Astrocyte of the spinal cord (primary cell): ENCODE measurements at regions not wholly inside any gene's neighbourhood (a gene's known extent, or its start where the extent isn't known, plus 50 kb on each side); places are given as distances from the start of the nearest gene placed in this dataset.
A peak's percentile ranks its signal among the peaks of the same experiment; 100 is the strongest.

Experiments used
- DNase-seq: peaks from one replicate; pipeline ENCODE4 v3.0.0; 2011; ENCODE audit warnings: low read depth, low spot score
- H3K4me3 ChIP-seq: 2 replicates; pipeline ENCODE4 v1.5.1; 2011; ENCODE audit warnings: low read depth, mild to moderate bottlenecking, low read length, moderate library complexity
- CTCF ChIP-seq: IDR thresholded peaks from 2 replicates; pipeline ENCODE4 v1.5.1; 2012; ENCODE audit warnings: low read depth, mild to moderate bottlenecking, low read length, inconsistent platforms
- in situ Hi-C: cut with HindIII; loops from 2 replicates; pipeline ENCODE4 v1.10.0; 2017; ENCODE audit warnings: low sequenced_read_pairs

- H3K4me3 ChIP-seq = no peak overlapping the region
- no peak for TF ChIP-seq CTCF
- in situ Hi-C loops = no loop called here
- peak; percentile 68 for DNase-seq
Measured at GRCh38 chr12:78530100-78530765, 334.3 kb upstream of the SYT1 start.

- no peak for DNase-seq
- in situ Hi-C loops = no loop called here
- no peak for TF ChIP-seq CTCF
- no peak overlapping the region for H3K4me3 ChIP-seq
Measured at GRCh38 chr12:78531831-78532458, 332.6 kb upstream of the SYT1 start.

GRCh38 chr12:78534311-78534710, 330.3 kb upstream of the SYT1 start:
- in situ Hi-C loops = no loop called here

GRCh38 chr12:78540606-78541336, 323.8 kb upstream of the SYT1 start:
- no peak for DNase-seq
- no peak for TF ChIP-seq CTCF
- H3K4me3 ChIP-seq = no peak overlapping the region
- in situ Hi-C loops = no loop called here

More at GRCh38 chr12:78534311-78534710, 330.3 kb upstream of the SYT1 start:
- no peak overlapping the region for H3K4me3 ChIP-seq
- TF ChIP-seq CTCF = no peak
- no peak for DNase-seq

- no peak for DNase-seq
- no peak overlapping the region for H3K4me3 ChIP-seq
- in situ Hi-C loops = no loop called here
- TF ChIP-seq CTCF = no peak
Measured at GRCh38 chr12:78550831-78551230, 313.7 kb upstream of the SYT1 start.

- no peak for TF ChIP-seq CTCF
- no peak overlapping the region for H3K4me3 ChIP-seq
- in situ Hi-C loops = no loop called here
Measured at GRCh38 chr12:78555802-78556201, 308.8 kb upstream of the SYT1 start.

More at GRCh38 chr12:78555802-78556201, 308.8 kb upstream of the SYT1 start:
- no peak for DNase-seq
